Epithelial cell of proximal tubule (primary cell): ENCODE measurements at regions not wholly inside any gene's neighbourhood (a gene's known extent, or its start where the extent isn't known, plus 50 kb on each side); places are given as distances from the start of the nearest gene placed in this dataset.

Experiments used
- DNase-seq: peaks from one replicate; pipeline ENCODE4 v3.0.0-alpha.2; 2011; ENCODE audit warnings: low read depth
- H3K4me3 ChIP-seq: 2 replicates; pipeline ENCODE4 v1.5.1; 2011; ENCODE audit warnings: low read depth, mild to moderate bottlenecking, low read length
- TF ChIP-seq, protein P1 (sequence below): conservative IDR thresholded peaks from 2 replicates; pipeline ENCODE4 v1.5.1; 2012; ENCODE audit warnings: low read depth, mild to moderate bottlenecking, low read length

DNA sequence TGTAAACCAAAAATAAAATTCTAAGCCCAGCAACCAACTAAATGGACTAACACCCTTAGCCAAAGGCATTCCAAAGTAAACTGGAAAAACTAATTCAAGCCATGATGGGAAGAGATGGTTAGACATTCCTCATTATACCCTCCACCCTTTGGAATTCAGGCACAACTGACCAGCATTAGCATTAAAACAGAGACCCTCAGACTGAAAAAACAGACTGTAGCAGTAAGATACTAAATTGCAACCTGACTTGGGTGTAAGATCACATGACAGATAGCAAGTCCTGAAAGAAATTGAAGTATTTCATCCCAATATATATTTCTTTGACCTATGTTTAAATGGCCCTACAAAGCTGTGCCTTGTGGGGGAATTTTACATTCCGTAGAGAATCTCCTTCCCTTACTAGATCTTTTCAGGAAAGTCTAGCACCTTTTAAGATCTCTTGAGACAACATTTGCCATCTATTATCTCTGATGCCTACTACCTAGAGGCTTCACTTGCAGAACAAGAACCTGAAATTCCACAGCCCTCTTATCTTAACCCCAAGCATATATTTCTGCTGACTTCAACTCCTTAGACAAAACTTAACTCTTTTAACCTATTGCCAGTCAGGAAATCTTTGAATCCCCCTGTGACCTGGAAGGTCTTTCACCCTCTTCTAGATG lies 750.2 kb upstream of the IGFBP3 start:
- TF ChIP-seq, protein P1, sequence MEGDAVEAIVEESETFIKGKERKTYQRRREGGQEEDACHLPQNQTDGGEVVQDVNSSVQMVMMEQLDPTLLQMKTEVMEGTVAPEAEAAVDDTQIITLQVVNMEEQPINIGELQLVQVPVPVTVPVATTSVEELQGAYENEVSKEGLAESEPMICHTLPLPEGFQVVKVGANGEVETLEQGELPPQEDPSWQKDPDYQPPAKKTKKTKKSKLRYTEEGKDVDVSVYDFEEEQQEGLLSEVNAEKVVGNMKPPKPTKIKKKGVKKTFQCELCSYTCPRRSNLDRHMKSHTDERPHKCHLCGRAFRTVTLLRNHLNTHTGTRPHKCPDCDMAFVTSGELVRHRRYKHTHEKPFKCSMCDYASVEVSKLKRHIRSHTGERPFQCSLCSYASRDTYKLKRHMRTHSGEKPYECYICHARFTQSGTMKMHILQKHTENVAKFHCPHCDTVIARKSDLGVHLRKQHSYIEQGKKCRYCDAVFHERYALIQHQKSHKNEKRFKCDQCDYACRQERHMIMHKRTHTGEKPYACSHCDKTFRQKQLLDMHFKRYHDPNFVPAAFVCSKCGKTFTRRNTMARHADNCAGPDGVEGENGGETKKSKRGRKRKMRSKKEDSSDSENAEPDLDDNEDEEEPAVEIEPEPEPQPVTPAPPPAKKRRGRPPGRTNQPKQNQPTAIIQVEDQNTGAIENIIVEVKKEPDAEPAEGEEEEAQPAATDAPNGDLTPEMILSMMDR: no peak
- H3K4me3 ChIP-seq: no peak overlapping the region
- no peak for DNase-seq

DNA sequence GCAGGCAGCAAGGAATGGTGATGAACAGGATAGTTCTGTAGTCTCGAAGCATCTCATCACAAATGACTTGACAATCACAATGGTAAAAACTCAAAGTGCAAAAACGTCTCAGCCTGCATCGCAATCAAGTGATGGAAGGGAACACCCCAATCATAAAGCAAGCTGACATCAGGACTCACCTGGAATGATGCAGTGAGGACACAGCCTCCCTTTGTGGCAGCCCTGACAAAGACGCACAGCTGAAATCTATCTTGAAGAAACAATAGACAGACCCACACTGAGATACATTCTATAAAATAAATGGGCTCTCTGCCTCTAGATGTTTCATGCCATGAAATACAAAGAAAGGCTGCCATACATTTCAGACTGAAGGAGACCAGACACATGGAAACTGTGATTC lies 748.0 kb upstream of the IGFBP3 start:
- TF ChIP-seq, protein P1: no peak
- no peak for DNase-seq
- no peak overlapping the region for H3K4me3 ChIP-seq

DNA sequence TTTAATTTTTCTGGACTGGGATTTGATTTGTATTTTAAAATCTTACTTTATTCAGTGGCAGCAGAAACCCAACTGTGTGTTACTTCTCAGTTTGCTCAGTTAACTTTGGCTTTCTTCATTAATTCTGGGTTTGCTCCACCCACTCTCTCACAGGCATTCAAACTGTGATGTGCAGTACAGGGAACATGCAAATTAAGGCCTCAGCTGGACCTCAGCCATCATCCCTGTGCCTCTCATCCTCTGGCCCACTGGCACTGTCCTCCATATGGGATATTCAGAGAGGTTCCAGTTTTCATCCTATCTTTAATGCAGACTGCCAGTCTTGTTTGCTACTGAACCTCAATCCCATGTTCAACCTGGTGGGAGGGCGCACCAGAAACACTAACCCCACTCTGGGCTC lies 743.4 kb upstream of the IGFBP3 start:
- TF ChIP-seq, protein P1: no peak
- no peak overlapping the region for H3K4me3 ChIP-seq
- no peak for DNase-seq

DNA sequence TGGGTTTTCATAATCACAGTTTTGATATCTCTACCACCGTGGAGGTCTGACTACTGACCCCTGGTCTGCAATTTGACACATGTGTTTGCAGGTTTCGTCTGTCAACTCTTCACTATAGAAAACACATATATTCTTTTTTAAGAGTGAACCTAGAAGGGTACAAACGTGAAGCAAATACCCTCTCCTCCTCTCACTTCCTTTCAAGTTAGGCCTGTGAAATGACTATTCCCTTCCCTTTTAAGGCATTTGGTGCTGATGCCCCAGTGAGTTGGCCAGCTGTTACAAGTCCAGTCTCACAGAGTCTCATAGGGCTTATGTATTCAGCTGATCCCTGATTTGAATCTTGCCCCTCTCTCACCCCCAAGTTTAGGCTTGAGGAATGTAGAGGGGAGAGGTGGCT lies 742.0 kb upstream of the IGFBP3 start:
- TF ChIP-seq, protein P1: no peak
- no peak for DNase-seq
- H3K4me3 ChIP-seq: no peak overlapping the region

DNA sequence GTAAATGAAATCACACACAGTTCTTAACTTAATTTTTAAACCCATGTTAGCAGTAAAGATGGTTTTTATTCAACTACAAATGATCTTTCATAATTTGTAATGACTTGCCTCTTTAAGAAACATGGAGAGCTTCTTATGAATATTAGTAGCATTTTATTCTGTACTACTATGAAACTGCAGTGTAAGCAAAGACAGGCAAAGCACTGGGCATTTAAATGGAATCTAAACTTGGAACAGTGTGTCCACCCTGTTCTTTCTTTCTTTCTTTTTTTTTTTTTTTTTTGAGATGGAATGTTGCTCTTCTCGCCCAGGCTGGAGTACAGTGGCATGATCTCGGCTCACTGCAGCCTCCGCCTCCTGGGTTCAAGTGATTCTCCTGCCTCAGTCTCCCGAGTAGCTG lies 740.4 kb upstream of the IGFBP3 start:
- H3K4me3 ChIP-seq: no peak overlapping the region
- TF ChIP-seq, protein P1: no peak
- DNase-seq: no peak

DNA sequence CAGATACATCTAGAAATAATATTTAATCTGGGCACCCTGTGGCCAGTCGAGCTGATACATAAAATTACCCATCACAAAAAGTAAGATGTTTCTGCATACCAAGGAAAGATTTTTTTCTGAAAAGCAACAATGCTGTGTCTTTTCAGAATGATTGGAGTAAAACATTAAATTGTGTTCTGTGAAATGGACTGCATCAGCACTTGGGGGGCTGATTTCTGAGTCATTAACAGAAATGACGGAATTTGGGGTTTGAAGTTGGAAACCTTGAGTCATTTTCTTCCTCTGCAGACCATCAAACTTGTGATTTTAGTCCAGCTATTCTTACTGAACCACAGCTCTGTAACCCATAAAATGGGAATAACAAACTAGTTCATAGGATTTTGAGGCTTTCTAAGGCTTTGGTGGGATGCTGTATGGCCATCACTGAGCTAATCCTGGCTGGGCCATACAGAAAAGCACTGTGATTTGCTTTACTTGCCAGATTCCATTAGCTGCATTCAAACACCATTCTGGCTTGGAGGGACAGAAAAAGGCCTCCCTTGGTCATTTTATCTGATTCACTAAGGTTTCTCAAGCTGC lies 739.4 kb upstream of the IGFBP3 start:
- no peak for DNase-seq
- TF ChIP-seq, protein P1: no peak
- H3K4me3 ChIP-seq: no peak overlapping the region

DNA sequence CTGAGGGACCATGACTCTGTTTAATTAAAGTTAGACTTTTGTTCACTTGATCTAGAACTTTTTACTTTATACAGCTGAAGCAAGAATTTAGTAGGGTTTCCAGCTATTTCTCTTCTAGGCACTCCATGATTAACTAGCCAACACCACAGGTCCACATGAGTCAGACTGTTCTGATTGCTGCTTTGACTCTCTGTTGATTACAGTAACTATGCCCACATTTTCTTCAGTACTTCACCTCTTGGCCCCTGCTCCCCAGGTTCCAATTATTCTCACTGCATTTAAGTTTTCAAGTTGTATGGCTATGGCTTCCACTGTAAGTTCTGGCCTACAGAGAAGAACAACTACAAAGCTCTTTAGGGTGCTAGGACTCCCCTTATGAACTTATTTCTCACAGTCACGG lies 737.2 kb upstream of the IGFBP3 start:
- no peak for DNase-seq

More for the DNA sequence above, 737.2 kb upstream of the IGFBP3 start:
- no peak overlapping the region for H3K4me3 ChIP-seq
- TF ChIP-seq, protein P1: no peak
